NCI-H345 (cell line): ENCODE measurements at regions not wholly inside any gene's neighbourhood (a gene's known extent, or its start where the extent isn't known, plus 50 kb on each side); places are given as distances from the start of the nearest gene placed in this dataset.

Source experiments
- DNase-seq: peaks from one replicate; lab custom pipeline; 2025; lab: John Stamatoyannopoulos, UW

DNA sequence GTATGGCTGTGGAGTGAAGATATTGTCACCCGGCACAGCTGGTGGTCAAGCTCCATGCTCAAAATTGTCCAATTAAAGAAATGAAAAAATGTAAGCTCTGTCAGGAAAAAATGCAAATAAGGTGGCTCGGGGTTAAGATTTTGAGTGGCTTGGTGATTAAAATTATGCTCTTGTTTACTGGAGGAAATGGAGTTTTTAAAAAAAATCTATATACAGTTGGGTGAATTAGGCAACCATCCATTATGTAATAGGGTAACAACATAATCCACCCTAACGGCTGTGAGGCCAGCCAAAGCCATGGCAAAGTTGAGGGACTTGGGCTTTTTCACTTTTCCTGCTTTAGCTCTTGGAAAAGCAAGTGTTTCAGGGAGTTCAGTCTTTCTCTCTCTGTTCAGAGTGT, 260.8 kb upstream of the HABP2 start:
- no peak for DNase-seq

DNA sequence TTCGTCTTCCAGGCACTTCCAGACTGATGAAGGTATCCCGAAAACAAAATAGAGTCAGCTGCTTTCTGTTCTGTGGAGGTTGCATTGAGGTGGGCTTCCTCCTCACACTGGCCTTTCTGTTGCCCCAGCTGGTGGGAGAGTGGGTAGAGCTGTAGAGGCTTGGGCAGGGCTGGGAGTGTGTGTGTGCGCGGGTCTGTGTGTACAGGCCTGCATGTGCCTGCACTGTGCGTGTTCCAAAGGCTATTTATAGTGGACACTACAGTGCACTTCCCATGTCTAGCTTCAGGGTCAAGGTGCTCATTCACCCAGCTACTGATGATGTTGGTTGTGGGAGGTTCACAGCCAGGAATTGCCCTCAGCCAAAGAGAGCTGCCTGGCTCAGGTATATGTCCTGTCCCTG, 260.1 kb upstream of the HABP2 start:
- DNase-seq, result no peak

DNA sequence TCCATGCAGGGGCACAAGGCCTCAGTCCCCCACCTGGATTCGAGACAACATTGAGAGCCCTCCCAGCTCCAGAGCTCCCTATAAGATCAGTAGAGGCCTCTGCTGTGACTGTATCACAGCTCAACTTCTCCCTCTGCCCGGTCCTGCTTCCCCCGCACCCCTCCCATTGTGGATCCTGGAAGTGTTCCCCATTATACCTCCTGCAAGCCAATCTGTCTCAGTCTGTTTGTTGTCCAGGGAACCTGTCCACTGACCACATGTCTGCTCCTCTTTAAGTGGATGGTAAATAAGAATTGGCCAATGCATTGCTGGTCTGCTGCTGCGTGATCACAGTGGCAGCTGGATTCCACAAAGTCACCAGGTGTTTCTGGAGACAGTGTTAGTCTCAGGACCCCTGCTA, 259.7 kb upstream of the HABP2 start:
- no peak for DNase-seq

DNA sequence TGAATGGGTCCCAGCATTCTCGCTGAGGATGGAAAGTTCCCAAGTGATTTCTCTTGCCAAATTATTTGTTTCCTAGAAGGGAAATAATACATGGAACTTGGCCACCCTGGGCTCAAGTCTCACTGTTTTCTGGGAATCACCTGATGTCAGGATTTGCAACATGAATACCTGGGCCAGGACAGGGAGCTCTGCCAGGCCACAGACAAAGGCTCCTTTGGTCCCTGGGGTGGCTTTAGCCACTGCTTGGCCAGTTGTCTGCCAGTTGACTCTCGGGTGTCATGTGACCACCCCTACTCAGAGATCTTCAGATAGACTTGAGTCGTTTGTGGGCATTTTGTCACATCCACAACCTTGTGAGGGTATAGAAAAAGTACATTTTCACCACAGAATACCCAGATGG, 258.0 kb upstream of the HABP2 start:
- no peak for DNase-seq

DNA sequence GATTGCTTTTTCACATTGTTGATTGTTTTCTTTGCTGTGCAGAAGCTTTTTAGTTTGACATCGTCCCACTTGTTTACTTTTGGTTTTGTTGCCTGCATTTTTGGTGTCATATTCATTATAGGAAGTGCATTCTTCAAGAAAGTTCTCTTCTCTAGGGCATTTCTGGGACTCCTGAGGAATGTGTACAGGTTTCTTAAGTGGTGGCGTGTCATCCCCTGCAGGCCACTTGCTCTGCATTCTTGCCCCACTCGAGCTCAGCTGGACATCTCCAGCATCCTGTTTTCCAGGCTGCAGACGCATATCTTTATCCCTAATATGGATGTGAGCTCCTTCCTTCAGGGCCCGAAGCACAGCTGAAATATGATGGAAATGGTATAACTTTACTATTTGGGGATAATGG, 255.6 kb upstream of the HABP2 start:
- DNase-seq, result no peak

DNA sequence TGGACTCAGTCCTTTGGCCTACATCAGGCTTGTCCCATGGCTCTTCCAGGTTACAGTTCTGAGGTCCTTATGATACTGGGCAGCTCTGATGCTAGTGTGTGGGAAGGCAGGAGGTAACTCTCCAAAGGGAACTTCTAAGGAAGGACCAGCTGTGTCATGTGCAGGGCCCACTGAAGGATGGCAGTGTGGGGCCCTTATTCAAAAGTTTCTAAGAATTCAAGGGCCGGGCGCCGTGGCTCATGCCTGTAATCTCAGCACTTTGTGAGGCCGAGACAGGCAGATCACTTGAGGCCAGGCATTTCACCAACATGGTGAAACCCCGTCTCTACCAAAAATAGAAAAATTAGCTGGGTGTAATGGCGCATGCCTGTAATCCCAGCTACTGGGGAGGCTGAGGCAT, 254.2 kb upstream of the HABP2 start:
- DNase-seq, result no peak

DNA sequence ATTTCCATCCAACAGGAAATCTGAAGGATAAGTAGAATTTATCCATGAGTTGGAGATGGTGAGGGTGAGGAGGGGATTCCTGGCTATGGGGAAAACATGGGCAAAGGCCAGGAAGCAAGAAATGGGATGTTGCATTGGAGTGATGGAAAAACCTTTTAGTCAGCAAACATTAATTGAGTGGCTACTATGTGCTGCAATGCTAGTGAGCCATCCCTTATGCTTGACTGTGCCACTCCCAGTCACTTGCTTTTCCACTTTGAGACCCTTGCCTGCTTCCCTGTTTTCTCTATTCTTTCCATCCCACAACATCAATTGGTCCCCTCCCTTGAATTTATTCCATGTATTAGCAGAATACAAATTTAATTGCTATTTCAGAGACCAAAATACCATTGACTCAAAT, 252.7 kb upstream of the HABP2 start:
- DNase-seq, result no peak

DNA sequence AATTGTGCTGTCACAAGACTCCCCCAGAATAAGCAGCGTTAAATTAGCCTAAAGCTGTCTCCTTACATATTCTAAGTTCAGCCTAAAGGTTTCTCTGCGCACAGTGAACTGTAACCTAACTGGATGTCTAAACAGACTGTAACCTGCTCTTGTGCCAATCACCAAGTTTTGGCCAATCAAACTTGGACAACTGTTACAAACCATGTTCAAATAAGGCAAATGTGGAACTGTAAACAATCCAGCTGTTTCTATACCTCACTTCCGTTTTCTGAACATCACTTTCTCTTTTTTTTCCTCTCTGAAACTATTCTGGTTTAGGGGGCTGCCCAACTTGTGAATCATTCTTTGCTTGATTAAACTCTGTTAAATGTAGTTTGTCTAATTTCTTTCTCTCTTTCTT, 252.2 kb upstream of the HABP2 start:
- no peak for DNase-seq

DNA sequence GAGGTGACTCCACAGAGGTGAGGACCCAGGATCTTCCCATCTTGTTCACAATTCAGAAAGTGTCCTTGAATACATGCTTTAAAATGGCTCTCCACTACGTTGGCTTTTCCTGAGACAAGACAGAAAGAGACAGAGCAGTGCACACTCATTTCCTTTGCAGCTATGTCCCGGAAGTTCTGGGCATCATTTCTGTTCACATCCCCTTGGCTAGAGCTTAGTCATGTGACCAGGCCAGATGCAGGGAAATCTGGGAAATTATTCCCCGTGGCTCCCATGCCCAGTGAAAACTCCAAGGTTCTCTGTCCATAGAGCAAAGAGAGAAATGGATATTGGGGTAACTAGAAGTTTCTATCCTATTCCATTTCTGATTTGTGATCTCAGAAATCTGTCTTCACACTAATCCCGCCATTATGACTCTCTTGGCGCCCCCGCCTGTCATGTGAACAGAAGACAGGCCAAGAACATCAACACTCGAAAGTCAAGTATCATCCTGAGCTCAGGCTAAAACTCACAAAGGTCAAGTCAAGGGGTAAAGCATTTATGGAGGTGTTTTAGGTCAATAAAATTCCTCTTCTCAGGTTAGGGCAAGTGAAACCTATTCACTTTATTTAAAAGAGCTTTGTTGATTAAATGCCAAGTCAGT, 251.4 kb upstream of the HABP2 start:
- DNase-seq, result no peak

DNA sequence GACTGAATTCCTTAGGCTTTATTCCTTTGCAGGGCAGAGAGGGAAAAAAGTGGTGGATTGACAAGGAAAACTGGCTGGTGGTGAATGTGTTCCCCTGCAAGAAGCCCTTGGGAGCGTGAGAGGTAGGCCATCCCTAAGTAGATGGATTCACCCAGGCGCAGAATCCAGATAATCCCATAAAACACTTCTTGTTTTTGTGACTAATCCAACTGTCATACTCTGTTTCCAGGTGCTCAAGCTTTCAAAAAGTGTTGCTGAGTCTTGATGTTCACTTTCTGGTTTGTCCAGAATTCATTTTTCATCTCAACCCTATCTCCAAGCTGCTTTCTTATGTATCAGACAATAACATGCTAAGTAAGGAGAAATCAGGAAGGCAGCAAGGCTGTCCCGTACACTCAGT, 250.8 kb upstream of the HABP2 start:
- DNase-seq, result no peak

DNA sequence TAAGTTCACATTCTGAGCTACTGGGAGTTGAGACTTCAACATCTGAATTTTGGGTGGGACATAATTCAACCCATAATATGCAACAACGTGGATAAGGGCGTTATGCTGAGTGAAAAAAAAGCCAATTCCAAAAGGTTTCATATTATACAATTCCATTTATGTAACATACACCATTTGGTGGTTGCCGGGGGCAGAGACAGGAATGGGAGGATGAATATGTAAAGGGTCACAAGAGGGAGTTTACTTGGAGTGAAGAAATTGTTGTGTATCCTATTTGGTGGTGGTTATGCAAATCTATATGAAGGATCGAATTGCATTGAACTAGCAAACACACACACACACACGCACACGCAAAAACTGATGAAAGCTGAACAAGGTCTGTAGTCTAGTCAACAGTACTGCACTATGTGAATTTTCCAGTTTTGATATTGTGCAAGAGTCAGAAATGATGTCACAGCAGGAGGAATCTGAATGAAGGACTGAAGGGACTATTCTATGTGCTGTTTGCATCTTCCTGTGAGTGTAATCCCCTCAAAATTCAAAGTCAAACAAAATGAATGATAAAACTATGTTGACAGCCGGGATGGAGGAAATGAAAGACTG, 249.2 kb upstream of the HABP2 start:
- no peak for DNase-seq

DNA sequence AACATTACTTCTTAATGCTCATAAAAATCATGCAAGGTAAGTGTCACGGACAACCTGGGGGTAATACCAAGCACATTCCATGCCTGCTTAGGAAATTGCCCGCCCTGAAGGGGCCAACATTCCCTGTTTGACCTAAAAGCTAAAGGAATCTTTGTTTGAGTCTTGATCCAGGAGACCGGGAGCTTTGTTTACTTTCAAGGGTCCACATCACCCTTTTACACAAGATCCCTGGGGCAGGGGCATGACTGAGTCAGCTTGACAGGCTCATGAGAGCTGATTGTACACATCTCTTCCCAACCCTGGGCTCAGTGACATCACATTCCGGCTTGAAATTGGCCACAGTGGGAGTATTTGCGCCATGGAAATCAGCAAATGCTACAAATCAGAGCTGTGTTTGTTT, 248.1 kb upstream of the HABP2 start:
- DNase-seq, result no peak

DNA sequence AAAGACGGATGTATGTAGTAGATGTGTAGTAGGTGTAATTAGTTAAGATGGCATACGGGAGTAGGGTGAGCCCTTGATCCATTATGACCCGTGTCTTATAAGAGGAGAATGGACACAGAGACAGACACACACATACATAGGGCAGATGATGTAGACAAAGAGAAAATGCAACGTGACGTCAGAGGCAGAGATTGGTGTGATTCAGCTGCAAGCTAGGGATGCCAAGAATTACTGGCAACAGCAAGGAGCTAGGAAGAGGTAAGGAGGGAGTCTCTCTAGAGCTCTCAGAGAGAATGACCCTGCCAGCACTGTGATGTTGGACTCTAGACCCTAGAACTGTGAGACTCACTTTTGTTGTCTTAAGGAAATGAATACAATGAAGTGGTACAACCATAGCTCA, 247.0 kb upstream of the HABP2 start:
- no peak for DNase-seq

DNA sequence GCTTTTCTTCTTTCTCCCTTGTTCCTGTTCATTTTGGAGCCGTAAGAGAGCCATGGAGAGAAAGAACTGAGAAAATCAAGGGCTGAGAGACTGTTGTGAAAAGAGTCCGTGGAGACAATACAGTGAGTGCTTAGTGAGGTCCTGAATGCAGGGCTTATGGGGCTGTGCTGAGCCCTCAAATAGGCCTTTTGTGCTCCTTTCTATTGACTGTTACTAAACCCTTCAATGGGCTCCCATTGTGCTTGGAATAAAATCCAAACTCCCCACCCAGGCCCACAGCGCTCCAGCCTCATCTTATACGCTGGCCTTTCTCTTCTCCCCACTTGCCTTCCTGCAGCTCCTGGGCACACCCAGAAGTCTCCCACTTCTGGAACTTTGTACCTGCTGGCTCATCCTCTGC, 243.1 kb upstream of the HABP2 start:
- peak; percentile 13 for DNase-seq

DNA sequence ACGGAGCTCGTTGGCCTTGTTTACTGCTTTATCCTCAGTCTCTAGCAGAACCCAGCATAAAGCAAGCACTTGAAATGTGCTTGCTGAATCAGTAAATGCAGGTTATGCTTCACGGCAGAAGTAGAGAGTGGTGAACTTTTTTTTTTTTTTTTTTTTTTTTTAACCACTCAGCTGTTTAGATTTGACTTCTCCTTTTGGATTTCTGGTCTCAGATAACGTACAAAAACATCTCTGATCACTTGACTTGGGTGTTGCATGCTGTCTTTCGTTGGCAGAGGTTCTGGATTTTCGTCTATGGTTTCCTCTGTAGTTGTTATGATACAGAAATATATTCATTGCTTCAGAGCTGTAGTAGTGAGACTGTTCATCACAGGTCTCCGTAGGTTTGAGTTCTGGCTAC, 242.5 kb upstream of the HABP2 start:
- DNase-seq, result no peak

DNA sequence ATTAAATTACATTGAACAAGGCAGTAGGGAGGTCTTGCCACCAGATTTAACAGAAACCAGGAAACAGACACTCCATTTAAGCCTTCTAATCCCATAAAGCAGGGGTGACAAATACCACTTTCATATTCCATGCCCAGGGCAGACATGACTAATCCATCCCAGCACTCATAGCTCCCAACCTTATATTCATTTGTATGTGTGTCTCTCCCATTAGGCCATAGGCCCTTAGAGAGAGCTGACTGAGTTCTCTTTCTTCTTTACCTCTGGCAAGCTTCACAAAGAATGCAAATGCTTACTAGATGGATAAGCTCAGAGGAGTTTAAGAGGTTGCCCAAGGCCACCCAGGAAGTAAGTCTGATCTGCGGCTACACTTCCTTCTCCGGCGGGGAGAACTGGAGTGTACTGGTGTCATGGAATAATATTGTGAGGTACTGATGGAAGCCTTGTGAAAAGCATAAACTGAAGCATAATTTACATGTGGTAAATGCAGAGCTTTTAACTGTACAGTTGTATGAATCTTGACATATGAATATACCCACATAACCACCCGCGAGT, 239.7 kb upstream of the HABP2 start:
- DNase-seq, result no peak

DNA sequence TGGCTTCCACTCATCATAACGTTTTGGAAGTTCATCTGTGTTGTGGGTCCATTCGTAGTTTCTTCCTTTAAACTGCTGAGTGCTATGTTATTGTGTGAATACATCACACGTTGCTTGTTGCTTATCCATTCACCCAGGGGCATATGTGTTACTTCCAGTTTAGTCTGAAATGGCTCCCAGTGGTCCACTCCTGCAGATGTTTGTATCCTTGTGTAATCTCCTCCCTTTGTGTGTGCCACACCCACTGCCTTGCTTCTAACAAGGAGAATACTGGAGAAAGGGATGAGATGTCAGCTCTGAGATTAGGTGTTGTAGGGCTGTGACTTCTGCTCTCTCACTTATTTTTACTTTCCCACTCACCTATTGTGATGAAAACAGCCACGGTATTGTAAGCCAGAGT, 239.1 kb upstream of the HABP2 start:
- no peak for DNase-seq

DNA sequence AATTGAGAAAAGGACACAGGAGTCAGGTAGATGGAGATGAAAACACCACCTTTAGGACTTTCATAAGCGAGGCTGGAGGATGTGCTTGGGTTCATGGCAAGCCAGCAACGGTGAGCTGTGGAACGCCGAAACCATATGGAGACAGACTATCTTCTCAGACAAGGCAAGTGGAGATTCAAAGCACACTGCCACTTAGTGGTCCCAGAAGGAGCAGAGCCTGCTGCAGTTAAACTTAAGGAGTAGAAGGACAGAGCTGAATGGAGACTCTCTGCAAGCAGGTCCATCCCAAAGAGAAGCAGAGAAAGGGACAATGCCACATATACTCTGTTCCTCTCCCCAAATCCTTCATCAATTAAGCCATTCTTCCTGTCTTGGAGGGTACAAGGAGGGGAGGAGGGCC, 236.3 kb upstream of the HABP2 start:
- no peak for DNase-seq

DNA sequence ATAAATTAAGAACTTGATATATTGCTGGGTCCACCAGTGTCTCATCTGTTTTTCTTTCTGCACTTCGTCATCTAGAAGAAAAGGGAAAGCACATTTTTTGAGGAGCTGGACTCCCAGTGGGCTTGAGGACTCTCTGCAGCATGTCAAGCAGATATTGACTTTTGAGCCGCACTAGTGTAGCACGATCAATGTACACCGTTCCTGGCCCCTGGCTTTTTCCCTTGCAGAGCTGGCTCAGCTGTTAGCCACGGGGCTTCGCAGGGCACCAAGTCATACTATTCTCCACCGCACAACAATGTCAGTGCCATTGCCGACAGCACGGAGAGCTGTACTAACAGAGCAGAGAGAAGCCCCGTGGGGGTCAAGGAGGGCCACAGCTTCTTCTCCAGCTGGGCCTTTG, 235.4 kb upstream of the HABP2 start:
- DNase-seq, result no peak

DNA sequence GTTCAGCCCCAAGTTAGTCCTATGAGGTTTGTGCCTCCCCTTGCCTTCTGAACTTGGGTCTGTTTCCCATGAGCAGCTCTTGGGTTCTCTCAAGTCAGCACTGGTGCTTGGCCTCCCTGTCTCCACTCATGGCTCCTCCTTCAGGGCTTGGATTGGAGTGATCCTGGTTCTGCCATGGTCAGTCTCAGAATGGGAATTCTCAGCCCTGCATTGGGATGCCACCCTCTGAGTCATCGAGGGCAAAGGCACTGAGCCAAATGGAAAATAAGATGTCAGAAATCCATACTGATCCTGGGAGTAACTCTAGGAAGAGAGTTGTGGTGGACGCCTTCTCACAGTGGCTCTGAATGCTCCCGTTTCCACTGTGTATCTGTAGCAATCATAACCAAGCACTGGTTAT, 233.4 kb upstream of the HABP2 start:
- no peak for DNase-seq

DNA sequence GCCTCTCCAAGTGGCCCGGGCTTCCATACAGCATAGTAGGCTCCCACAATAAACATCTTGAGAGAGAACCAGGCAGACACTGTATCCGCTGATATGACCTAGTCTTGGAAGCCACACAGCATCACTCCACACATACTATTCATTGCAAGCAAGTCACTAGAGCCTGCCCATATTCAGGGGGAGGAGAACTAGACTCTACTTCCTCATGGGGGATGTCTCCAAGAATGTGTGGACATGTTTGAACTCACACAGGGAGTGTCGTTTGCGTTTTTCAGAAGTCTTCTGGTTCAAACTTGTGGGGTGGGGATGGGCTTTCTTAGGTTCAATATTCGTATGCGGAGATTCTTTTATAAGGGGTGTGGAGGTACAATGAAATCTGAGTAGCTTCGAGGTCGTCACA, 232.6 kb upstream of the HABP2 start:
- DNase-seq, result no peak

DNA sequence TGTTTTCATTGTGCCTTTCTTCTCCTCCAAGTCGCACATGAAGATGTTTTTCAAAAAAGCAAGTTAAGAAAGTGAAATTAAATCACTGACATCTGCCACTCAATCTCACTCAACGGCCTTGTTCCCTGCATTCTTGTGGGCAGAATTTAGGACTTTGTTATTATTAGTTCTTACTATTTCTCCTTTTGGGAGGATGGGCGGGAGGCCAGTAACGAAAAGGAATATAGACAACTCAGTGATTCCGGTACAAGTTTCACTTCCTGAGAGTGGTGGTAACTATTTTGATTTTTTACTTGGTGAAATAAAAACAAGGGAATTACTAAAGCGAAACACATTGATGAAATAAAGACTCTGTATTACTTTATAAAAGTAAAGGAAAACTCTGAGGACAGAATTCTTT, 231.9 kb upstream of the HABP2 start:
- no peak for DNase-seq

DNA sequence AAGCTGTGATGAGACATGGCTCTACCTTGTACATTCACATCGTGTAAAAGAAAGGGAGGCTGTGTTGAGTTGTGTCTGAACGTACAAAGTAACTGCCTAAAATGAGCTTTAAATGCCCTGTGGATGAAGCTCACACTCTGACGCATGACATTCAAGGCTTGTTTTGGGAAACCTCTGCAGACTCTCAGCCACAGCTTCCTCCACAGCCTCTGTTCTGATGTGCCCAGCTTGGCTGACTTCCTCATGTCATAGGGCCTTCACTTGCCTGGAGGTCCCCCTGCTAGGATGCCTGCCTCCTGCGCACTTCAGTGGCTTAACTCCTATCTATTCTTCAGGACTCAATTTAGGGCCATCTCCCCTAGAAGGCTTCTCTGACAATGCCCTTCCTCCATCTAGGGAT, 230.0 kb upstream of the HABP2 start:
- DNase-seq, result no peak

DNA sequence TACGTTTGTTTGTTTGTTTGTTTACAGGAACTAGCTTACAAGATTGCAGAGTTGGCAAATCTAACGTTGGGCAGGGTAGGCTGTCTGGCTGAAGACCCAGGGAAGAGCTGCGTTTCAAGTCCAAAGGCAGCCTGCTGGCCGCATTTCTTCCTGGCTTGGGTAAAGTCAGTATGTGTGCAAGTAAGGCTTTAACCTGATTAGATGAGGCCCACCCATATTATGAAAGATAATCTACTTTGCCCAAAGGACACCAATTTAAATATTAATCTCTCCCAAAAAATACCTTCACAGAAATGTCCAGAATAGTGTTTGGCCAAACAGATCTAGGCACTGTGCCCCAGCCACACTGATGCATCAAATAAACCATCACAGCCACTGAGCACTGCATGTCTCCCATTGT, 228.9 kb upstream of the HABP2 start:
- no peak for DNase-seq
